Activated T-cell treated with anti-CD3 and anti-CD28 coated beads for 48 hours (primary cell): ENCODE measurements at regions not wholly inside any gene's neighbourhood (a gene's known extent, or its start where the extent isn't known, plus 50 kb on each side); places are given as distances from the start of the nearest gene placed in this dataset.
"Not testable (repeated sequence)": the region's sequence is repeated elsewhere in the genome, so short reads cannot be mapped to it uniquely, and the experiment has no call there.

ENCODE experiments used
- DNase-seq: peaks from one replicate; pipeline ENCODE4 v3.0.0-alpha.2; 2020; ENCODE audit warnings: low read depth

- no peak for DNase-seq
Observed at GRCh38 chr12:89289720-89290119, 62.6 kb downstream of the DUSP6 start.

- DNase-seq, result no peak
Observed at GRCh38 chr12:89288959-89289358, 63.3 kb downstream of the DUSP6 start.

- no peak for DNase-seq
Observed at GRCh38 chr12:89286501-89286900, 65.8 kb downstream of the DUSP6 start.

GRCh38 chr12:89281539-89281867 lies 70.8 kb downstream of the DUSP6 start:
- DNase-seq, result no peak

GRCh38 chr12:89280833-89281538 lies 71.3 kb downstream of the DUSP6 start:
- DNase-seq, result no peak

- DNase-seq, result no peak
Observed at GRCh38 chr12:89279499-89279898, 72.8 kb downstream of the DUSP6 start.

GRCh38 chr12:89278862-89279261 lies 73.4 kb downstream of the DUSP6 start:
- DNase-seq, result no peak

- no peak for DNase-seq
Observed at GRCh38 chr12:89278169-89278568, 74.1 kb downstream of the DUSP6 start.

GRCh38 chr12:89276860-89277259 lies 75.4 kb downstream of the DUSP6 start:
- DNase-seq, result no peak

- DNase-seq, result no peak
Observed at GRCh38 chr12:89273525-89273924, 78.8 kb downstream of the DUSP6 start.

- no peak for DNase-seq
Observed at GRCh38 chr12:89270548-89270947, 81.8 kb downstream of the DUSP6 start.

- no peak for DNase-seq
Observed at GRCh38 chr12:89269174-89269573, 83.1 kb downstream of the DUSP6 start.

- no peak for DNase-seq
Observed at GRCh38 chr12:89267404-89267803, 84.9 kb downstream of the DUSP6 start.

GRCh38 chr12:89266574-89267188 lies 85.6 kb downstream of the DUSP6 start:
- not testable (repeated sequence) for DNase-seq

- no peak for DNase-seq
Observed at GRCh38 chr12:89264837-89265236, 87.5 kb downstream of the DUSP6 start.

GRCh38 chr12:89263900-89264299 lies 88.4 kb downstream of the DUSP6 start:
- no peak for DNase-seq

- no peak for DNase-seq
Observed at GRCh38 chr12:89262855-89263552, 89.3 kb downstream of the DUSP6 start.

- no peak for DNase-seq
Observed at GRCh38 chr12:89261982-89262381, 90.3 kb downstream of the DUSP6 start.

- DNase-seq, result no peak
Observed at GRCh38 chr12:89260841-89261637, 91.3 kb downstream of the DUSP6 start.

- DNase-seq, result no peak
Observed at GRCh38 chr12:89259821-89260220, 92.5 kb downstream of the DUSP6 start.

GRCh38 chr12:89258240-89258969 lies 93.9 kb downstream of the DUSP6 start:
- no peak for DNase-seq

- no peak for DNase-seq
Observed at GRCh38 chr12:89257340-89257739, 95.0 kb downstream of the DUSP6 start.
